ENCODE measurements at regions not wholly inside any gene's neighbourhood (a gene's known extent, or its start where the extent isn't known, plus 50 kb on each side); places are given as distances from the start of the nearest gene placed in this dataset.
"Not testable (repeated sequence)": the region's sequence is repeated elsewhere in the genome, so short reads cannot be mapped to it uniquely, and the experiment has no call there.

- ChIA-PET POLR2A (no interaction called here), CTCF (no interaction called here)
Measured at GRCh38 chrX:3514996-3515395, 168.5 kb upstream of the MXRA5 start.

DNA sequence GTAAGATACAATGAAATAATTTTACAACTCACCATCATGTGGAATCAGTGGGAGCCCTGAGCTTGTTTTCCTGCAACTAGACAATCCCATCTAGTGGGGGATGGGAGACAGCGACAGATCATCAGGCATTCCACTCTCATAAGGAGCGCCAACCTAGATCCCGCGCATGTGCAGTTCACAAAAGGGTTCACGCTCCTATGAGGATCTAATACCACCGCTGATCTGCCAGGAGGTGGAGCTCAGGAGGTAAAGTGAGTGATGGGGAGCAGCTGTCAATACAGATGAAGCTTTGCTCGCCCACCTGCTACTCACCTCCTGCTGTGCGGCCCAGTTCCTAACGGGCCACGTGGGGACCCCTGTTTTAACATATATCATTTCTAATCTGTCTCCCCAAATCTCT lies 165.7 kb upstream of the MXRA5 start:
- H3K4me1 ChIP-seq (ENCODE audit: control insufficient read depth, insufficient read depth, low read length); H3K4me3 ChIP-seq (ENCODE audit: low read depth, low read length); H3K27ac ChIP-seq (ENCODE audit: extremely low read depth, low read depth, low read length); H3K36me3 ChIP-seq (ENCODE audit: control insufficient read depth in 2 of 2, insufficient read depth in 1 of 2, low read length in 2 of 2); POLR2A ChIA-PET; H3K9me3 ChIP-seq (ENCODE audit: control insufficient read depth, insufficient read depth, low read depth, low read length); CTCF ChIA-PET: not testable (repeated sequence)

More at GRCh38 chrX:3514996-3515395, 168.5 kb upstream of the MXRA5 start:
- no peak overlapping the region for H3K27ac ChIP-seq (ENCODE audit: extremely low read depth, low read depth, low read length)
- no peak overlapping the region for H3K4me3 ChIP-seq (ENCODE audit: low read depth, low read length)
- no peaks in the 10 kb centered on the region for H3K9me3 ChIP-seq (ENCODE audit: control insufficient read depth, insufficient read depth, low read depth, low read length)
- H3K4me1 ChIP-seq (ENCODE audit: control insufficient read depth, insufficient read depth, low read length): no peaks in the 10 kb centered on the region
- TF ChIP-seq ZNF530 (tag by site-specific recombination; IDR thresholded peaks at IDR 0.05; ENCODE audit: low read depth): no peak
- no peak for TF ChIP-seq KLF9 (tag by site-specific recombination; IDR thresholded peaks at IDR 0.05; ENCODE audit: low read depth)
- no peak for TF ChIP-seq ZBTB49 (tag by site-specific recombination; IDR thresholded peaks at IDR 0.05; ENCODE audit: low read depth)
- no peak for TF ChIP-seq ZNF514 (tag by site-specific recombination; IDR thresholded peaks at IDR 0.05)
- TF ChIP-seq, protein P1, sequence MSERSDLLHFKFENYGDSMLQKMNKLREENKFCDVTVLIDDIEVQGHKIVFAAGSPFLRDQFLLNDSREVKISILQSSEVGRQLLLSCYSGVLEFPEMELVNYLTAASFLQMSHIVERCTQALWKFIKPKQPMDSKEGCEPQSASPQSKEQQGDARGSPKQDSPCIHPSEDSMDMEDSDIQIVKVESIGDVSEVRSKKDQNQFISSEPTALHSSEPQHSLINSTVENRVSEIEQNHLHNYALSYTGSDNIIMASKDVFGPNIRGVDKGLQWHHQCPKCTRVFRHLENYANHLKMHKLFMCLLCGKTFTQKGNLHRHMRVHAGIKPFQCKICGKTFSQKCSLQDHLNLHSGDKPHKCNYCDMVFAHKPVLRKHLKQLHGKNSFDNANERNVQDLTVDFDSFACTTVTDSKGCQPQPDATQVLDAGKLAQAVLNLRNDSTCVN (tag by site-specific recombination; optimal IDR thresholded peaks at IDR 0.05): no peak
- no peaks in the 10 kb centered on the region for H3K36me3 ChIP-seq (ENCODE audit: control insufficient read depth in 2 of 2, insufficient read depth in 1 of 2, low read length in 2 of 2)

DNA sequence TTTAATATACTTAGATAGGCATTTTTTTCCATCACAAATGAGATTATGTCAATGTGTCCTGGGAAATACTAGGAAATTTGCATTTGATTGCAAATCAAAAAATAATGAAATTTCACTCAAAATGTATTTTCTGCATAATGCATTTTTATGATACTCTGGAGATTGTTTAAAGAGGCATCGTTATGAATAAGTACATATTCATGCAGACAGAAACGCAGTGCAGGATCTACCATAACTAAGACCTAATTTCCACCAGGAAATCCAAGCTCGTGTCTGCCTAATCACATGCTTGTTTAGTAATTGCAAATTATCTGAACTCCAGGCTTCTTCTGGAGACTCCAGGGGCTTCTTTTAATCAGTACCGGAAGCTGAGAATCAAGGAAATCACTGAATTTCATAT lies 163.5 kb upstream of the MXRA5 start:
- POLR2A ChIA-PET: no interaction called here
- Histone ChIP-seq H3K36me3 (ENCODE audit: control insufficient read depth in 2 of 2, insufficient read depth in 1 of 2, low read length in 2 of 2) (no peaks in the 10 kb centered on the region), H3K4me1 (ENCODE audit: control insufficient read depth, insufficient read depth, low read length) (no peaks in the 10 kb centered on the region), H3K9me3 (ENCODE audit: control insufficient read depth, insufficient read depth, low read depth, low read length) (no peaks in the 10 kb centered on the region), H3K4me3 (ENCODE audit: low read depth, low read length) (no peak overlapping the region), H3K27ac (ENCODE audit: extremely low read depth, low read depth, low read length) (no peak overlapping the region)
- TF ChIP-seq ZNF768 (tag by site-specific recombination; IDR thresholded peaks at IDR 0.05) (no peak), SP7 (tag by site-specific recombination; IDR thresholded peaks at IDR 0.05) (no peak), TRIM28 (IDR thresholded peaks at IDR 0.05; ENCODE audit: borderline replicate concordance, low read length) (no peak), ZNF747 (tag by site-specific recombination; IDR thresholded peaks at IDR 0.05) (no peak), ZBTB49 (tag by site-specific recombination; IDR thresholded peaks at IDR 0.05; ENCODE audit: low read depth) (no peak), SCRT2 (tag by site-specific recombination; IDR thresholded peaks at IDR 0.05) (no peak), MYNN (tag by site-specific recombination; IDR thresholded peaks at IDR 0.05; ENCODE audit: borderline replicate concordance) (no peak), ZNF174 (tag by site-specific recombination; IDR thresholded peaks at IDR 0.05) (no peak), ZNF23 (tag by site-specific recombination; IDR thresholded peaks at IDR 0.05; ENCODE audit: borderline replicate concordance) (no peak)
- TF ChIP-seq, protein P2, sequence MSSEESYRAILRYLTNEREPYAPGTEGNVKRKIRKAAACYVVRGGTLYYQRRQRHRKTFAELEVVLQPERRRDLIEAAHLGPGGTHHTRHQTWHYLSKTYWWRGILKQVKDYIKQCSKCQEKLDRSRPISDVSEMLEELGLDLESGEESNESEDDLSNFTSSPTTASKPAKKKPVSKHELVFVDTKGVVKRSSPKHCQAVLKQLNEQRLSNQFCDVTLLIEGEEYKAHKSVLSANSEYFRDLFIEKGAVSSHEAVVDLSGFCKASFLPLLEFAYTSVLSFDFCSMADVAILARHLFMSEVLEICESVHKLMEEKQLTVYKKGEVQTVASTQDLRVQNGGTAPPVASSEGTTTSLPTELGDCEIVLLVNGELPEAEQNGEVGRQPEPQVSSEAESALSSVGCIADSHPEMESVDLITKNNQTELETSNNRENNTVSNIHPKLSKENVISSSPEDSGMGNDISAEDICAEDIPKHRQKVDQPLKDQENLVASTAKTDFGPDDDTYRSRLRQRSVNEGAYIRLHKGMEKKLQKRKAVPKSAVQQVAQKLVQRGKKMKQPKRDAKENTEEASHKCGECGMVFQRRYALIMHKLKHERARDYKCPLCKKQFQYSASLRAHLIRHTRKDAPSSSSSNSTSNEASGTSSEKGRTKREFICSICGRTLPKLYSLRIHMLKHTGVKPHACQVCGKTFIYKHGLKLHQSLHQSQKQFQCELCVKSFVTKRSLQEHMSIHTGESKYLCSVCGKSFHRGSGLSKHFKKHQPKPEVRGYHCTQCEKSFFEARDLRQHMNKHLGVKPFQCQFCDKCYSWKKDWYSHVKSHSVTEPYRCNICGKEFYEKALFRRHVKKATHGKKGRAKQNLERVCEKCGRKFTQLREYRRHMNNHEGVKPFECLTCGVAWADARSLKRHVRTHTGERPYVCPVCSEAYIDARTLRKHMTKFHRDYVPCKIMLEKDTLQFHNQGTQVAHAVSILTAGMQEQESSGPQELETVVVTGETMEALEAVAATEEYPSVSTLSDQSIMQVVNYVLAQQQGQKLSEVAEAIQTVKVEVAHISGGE (tag by site-specific recombination; conservative IDR thresholded peaks at IDR 0.05; ENCODE audit: low read depth): no peak
- CTCF ChIA-PET: no interaction called here
